K562 (cell line): ENCODE measurements at regions not wholly inside any gene's neighbourhood (a gene's known extent, or its start where the extent isn't known, plus 50 kb on each side); places are given as distances from the start of the nearest gene placed in this dataset.
A peak's percentile ranks its signal among the peaks of the same experiment; 100 is the strongest.

ENCODE experiments used
- ATAC-seq: fragments of 200-7000 bp; cut with Tn5 transposase; 3 replicates; pipeline ENCODE4 v1.9.1; 2020; ENCODE audit warnings: moderate library complexity
- BruUV-seq: library from RNA; stranded (reverse); fragments of 400-500 nt; replicated peaks from 2 replicates; lab custom pipeline; 2021; lab: Mats Ljungman, UMichigan
- CTCF ChIA-PET: fragments of 300-600 bp; formaldehyde crosslinking; extraction: SDS; loops from one replicate; lab custom pipeline; 2021; ENCODE audit warnings: low intra/inter-chr PET ratio; lab: Yijun Ruan, JAX
- POLR2A ChIA-PET: fragments of 300-600, 350-650 bp; sonication (Branson Sonifier 250); formaldehyde crosslinking; extraction: SDS; loops from one replicate; lab custom pipeline; 2021; ENCODE audit warnings: antibody characterized with exemption, inconsistent platforms; lab: Yijun Ruan, JAX
- DNase-seq, 4 experiments: peaks; one replicate each; pipeline versions ENCODE4 v3.0.0 to v3.0.0-alpha.2; 2011 to 2018; ENCODE audit warnings: low spot score in 3 of 4, mixed read lengths in 3 of 4; ENCODE audit errors: extremely low read depth in 1 of 4
- FAIRE-seq: peaks from 2 replicates; lab custom pipeline; 2011; peaks lifted over from hg19 to GRCh38; lab: Jason Lieb, UNC
- H2AFZ ChIP-seq: 2 replicates; pipeline ENCODE4 v1.6.0; 2011; ENCODE audit warnings: low read depth, low read length, control low read depth, inconsistent platforms
- H3K27ac ChIP-seq: fragments of 200-600 bp; 3 replicates; pipeline ENCODE4 v1.8.0; 2011; ENCODE audit warnings: low read depth, mild to moderate bottlenecking, control low read depth, inconsistent platforms, low read length, moderate library complexity, mixed read lengths; ENCODE audit errors: extremely low read depth
- H3K27me3 ChIP-seq, 2 experiments: fragments of 300-600 bp in 1 of 2; 2 replicates in 1 of 2; 3 replicates in 1 of 2; pipeline versions ENCODE4 v1.6.0 to v1.8.0; 2011; ENCODE audit warnings: inconsistent platforms in 2 of 2, low read length in 2 of 2, mild to moderate bottlenecking in 1 of 2, mixed read lengths in 1 of 2, moderate library complexity in 1 of 2; ENCODE audit not compliant: control insufficient read depth in 2 of 2, insufficient read depth in 2 of 2
- H3K36me3 ChIP-seq: fragments of 300-600 bp; 3 replicates; pipeline ENCODE4 v1.8.0; 2011; ENCODE audit warnings: mild to moderate bottlenecking, low read length, inconsistent platforms; ENCODE audit not compliant: control insufficient read depth, insufficient read depth
- H3K4me1 ChIP-seq, 2 experiments: fragments of 200-600 bp in 1 of 2; replicated peaks in 1 of 2; 2 replicates in 1 of 2; 3 replicates in 1 of 2; pipeline versions ENCODE4 v1.5.1 to v1.8.0; 2011; ENCODE audit warnings: inconsistent platforms in 2 of 2, low read length in 2 of 2, mild to moderate bottlenecking in 1 of 2, mixed read lengths in 1 of 2, moderate library complexity in 1 of 2; ENCODE audit not compliant: control insufficient read depth in 2 of 2, insufficient read depth in 2 of 2
- H3K4me2 ChIP-seq: 2 replicates; pipeline ENCODE4 v1.6.1; 2011; ENCODE audit warnings: low read length, control low read depth, inconsistent platforms, mixed read lengths; ENCODE audit not compliant: insufficient read depth
- H3K4me3 ChIP-seq: fragments of 200-600 bp; sonication (generic), shearing (Covaris generic); 2 replicates; pipeline ENCODE4 v1.5.1; 2016; ENCODE audit warnings: control low read depth, inconsistent platforms
- H3K79me2 ChIP-seq: fragments of 200-600 bp; 3 replicates; pipeline ENCODE4 v1.8.0; 2011; ENCODE audit warnings: low read length, inconsistent platforms; ENCODE audit not compliant: control insufficient read depth, insufficient read depth
- H3K9ac ChIP-seq, 2 experiments: 2 replicates each; pipeline versions ENCODE4 v1.6.0 to v1.6.1; 2011; ENCODE audit warnings: low read depth in 2 of 2, low read length in 2 of 2, control low read depth in 1 of 2, inconsistent platforms in 1 of 2, mild to moderate bottlenecking in 1 of 2, mixed read lengths in 1 of 2; ENCODE audit not compliant: insufficient read depth in 1 of 2
- H3K9me1 ChIP-seq: one replicate; pipeline ENCODE4 v1.6.0; 2011; ENCODE audit warnings: inconsistent platforms, mild to moderate bottlenecking, low read length, moderate library complexity; ENCODE audit not compliant: control insufficient read depth, insufficient read depth
- H3K9me3 ChIP-seq: replicated peaks from 2 replicates; pipeline ENCODE4 v1.5.1; 2011; ENCODE audit warnings: low read depth, low read length, inconsistent platforms; ENCODE audit not compliant: control insufficient read depth, insufficient read depth
- H4K20me1 ChIP-seq: replicated peaks from 2 replicates; pipeline ENCODE4 v1.6.1; 2011; ENCODE audit warnings: low read length, inconsistent platforms, mixed read lengths; ENCODE audit not compliant: control insufficient read depth, insufficient read depth
- NR2F6 ChIP-seq: fragments of 450-650 bp; formaldehyde crosslinking; IDR thresholded peaks from 2 replicates; pipeline ENCODE4 v1.4.0; 2020; ENCODE audit warnings: mild to moderate bottlenecking
- SMAD2 ChIP-seq: fragments of 150-350 bp; IDR thresholded peaks from 2 replicates; pipeline ENCODE4 v1.6.1; 2014; ENCODE audit warnings: low read depth, mild to moderate bottlenecking, low read length
- SNAPC5 ChIP-seq: fragments of 250-450 bp; sonication (Bioruptor Pico); IDR thresholded peaks from 2 replicates; pipeline ENCODE4 v1.8.0; 2021; ENCODE audit warnings: moderate library complexity, mild to moderate bottlenecking, inconsistent platforms
- SRSF1 ChIP-seq: fragments of 200-400 bp; formaldehyde crosslinking; IDR thresholded peaks from 2 replicates; pipeline ENCODE4 v1.6.1; 2017; ENCODE audit warnings: mild to moderate bottlenecking, low read depth, low read length, moderate library complexity
- TAF1 ChIP-seq: IDR thresholded peaks from 2 replicates; pipeline ENCODE4 v1.6.1; 2011; ENCODE audit warnings: mild to moderate bottlenecking, low read length, moderate library complexity; ENCODE audit not compliant: insufficient read depth, control insufficient read depth, severe bottlenecking; ENCODE audit errors: extremely low read depth
- ZNF12 ChIP-seq: sonication (generic); formaldehyde crosslinking; IDR thresholded peaks from 2 replicates; pipeline ENCODE4 v1.4.0; 2020; ENCODE audit warnings: mild to moderate bottlenecking, missing genetic modification reagents
- ZNF655 ChIP-seq: fragments of 250-450 bp; sonication (Bioruptor Pico); IDR thresholded peaks from 2 replicates; pipeline ENCODE4 v1.5.0; 2021
- ZNF785 ChIP-seq: fragments of 250-450 bp; sonication (Bioruptor Pico); IDR thresholded peaks from 2 replicates; pipeline ENCODE4 v1.4.0; 2020; ENCODE audit warnings: mild to moderate bottlenecking
- WGBS: fragments of 100-300 bp; shearing (Covaris generic); methylation state at CpG from one replicate; pipeline ENCODE4 v1.1.6; 2016; ENCODE audit warnings: low coverage, mixed read lengths; ENCODE audit not compliant: insufficient coverage; ENCODE audit errors: missing lambda C conversion rate; 5-methylcytosine and 5-hydroxymethylcytosine counted together
- in situ Hi-C: fragments of 300-500 bp; cut with MboI; formaldehyde crosslinking; loops from 4 replicates; pipeline ENCODE4 v1.15.0; 2018; ENCODE audit warnings: inconsistent platforms, mixed read lengths
- intact Hi-C: fragments of 100-400 bp; cut with micrococcal nuclease; formaldehyde crosslinking; loops from 2 replicates; pipeline ENCODE4 v1.14.2; 2022
- TF ChIP-seq, protein P1 (sequence below): fragments of 200-400 bp; formaldehyde crosslinking; IDR thresholded peaks from 2 replicates; pipeline ENCODE4 v1.6.1; 2017; ENCODE audit warnings: mild to moderate bottlenecking, low read depth, low read length, moderate library complexity

DNA sequence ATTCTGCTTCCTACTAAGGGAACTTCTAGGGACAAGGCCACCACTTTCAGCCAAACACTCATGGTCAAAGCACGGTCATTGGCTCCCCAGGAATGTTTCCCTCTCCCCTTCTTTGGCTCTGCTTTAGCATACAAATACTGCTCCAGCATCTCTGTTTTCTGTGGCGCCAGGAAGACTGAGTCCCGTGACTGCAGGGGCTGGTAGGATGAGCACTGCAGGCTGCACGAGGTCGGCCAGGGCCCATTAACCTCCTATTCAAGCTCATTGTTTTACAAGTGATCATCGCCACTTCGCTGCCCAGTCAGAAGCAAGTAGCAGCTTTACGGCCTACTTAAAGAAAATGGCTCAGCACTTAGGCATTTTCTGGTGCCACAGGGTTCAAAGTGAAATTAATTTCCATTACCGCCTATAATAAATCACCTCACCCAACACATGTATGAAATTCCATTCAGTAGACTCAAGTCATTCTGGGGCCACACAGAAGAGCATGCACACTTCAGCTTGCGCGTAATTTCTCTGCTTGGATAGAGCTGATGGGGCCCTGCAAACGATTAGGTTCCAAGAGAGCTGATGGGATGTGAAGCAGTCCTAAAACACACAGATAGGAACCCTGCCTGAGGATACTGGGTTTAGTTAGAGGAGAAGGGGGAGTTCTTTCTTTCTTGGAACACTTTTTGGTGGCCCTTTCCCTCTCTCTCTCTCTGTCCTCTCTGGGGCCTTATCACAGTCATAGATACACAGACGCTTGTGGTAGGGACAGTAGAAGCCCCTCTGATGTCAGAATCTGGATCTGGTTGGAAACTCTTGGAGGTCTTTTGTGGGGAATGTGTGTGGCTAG is 173.7 kb downstream of the KIF18A start:
- H3K4me3 ChIP-seq, result no peak overlapping the region
- ChIA-PET CTCF (no interaction called here), POLR2A (no interaction called here)
- ATAC-seq (no peak), FAIRE-seq (no peak), DNase-seq (no peak)
- no peaks in the 10 kb centered on the region for H3K27me3 ChIP-seq
- H3K9me3 ChIP-seq, result no peaks in the 10 kb centered on the region
- intact Hi-C loops, result no loop called here
- no peaks in the 10 kb centered on the region for H3K79me2 ChIP-seq
- no peak overlapping the region for H3K9ac ChIP-seq
- peak overlapping the region; percentile 28; the same call in 1 of the 2 replicates for H2AFZ ChIP-seq
- H3K27ac ChIP-seq, result no peak overlapping the region
- 5% methylated on average over 13 of the region's 13 CpGs for WGBS
- H4K20me1 ChIP-seq, result no peaks in the 10 kb centered on the region
- BruUV-seq, result no TSS peak
- H3K36me3 ChIP-seq, result no peaks in the 10 kb centered on the region
- in situ Hi-C loops, result no loop called here
- H3K9me1 ChIP-seq, result no peaks in the 10 kb centered on the region
- no peaks in the 10 kb centered on the region for H3K4me1 ChIP-seq
- no peak for TF ChIP-seq ZNF655 (CRISPR knock-in tag)
- no peak for TF ChIP-seq SRSF1
- no peak overlapping the region for H3K4me2 ChIP-seq

- WGBS, result 0% methylated on average over 1 of the region's 1 CpG
- no peak overlapping the region for H3K4me2 ChIP-seq
- H3K36me3 ChIP-seq, result no peaks in the 10 kb centered on the region
- intact Hi-C loops (no loop called here), in situ Hi-C loops (no loop called here)
- DNase-seq, result no peak
- no peaks in the 10 kb centered on the region for H3K9me3 ChIP-seq
- no peaks in the 10 kb centered on the region for H3K79me2 ChIP-seq
- no peaks in the 10 kb centered on the region for H4K20me1 ChIP-seq
- no peak overlapping the region for H2AFZ ChIP-seq
- H3K9me1 ChIP-seq, result no peaks in the 10 kb centered on the region
- H3K9ac ChIP-seq, result no peak overlapping the region
- BruUV-seq, result no TSS peak
- TF ChIP-seq ZNF785 (no peak), ZNF12 (CRISPR knock-in tag) (no peak), SMAD2 (no peak), TAF1 (no peak), NR2F6 (CRISPR knock-in tag) (no peak), SNAPC5 (no peak)
- TF ChIP-seq, protein P1, sequence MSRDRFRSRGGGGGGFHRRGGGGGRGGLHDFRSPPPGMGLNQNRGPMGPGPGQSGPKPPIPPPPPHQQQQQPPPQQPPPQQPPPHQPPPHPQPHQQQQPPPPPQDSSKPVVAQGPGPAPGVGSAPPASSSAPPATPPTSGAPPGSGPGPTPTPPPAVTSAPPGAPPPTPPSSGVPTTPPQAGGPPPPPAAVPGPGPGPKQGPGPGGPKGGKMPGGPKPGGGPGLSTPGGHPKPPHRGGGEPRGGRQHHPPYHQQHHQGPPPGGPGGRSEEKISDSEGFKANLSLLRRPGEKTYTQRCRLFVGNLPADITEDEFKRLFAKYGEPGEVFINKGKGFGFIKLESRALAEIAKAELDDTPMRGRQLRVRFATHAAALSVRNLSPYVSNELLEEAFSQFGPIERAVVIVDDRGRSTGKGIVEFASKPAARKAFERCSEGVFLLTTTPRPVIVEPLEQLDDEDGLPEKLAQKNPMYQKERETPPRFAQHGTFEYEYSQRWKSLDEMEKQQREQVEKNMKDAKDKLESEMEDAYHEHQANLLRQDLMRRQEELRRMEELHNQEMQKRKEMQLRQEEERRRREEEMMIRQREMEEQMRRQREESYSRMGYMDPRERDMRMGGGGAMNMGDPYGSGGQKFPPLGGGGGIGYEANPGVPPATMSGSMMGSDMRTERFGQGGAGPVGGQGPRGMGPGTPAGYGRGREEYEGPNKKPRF, result no peak
- TF ChIP-seq, all 486 proteins: peak for 0
- Histone ChIP-seq H3K4me1 (no peaks in the 10 kb centered on the region), H3K27me3 (no peaks in the 10 kb centered on the region), H3K27ac (no peak overlapping the region), H3K4me3 (no peak overlapping the region)
- ChIA-PET CTCF (no interaction called here), POLR2A (no interaction called here)
- FAIRE-seq (no peak), ATAC-seq (no peak)
Observed at GRCh38 chr11:27931770-27932169, 176.2 kb downstream of the KIF18A start.
